Right cardiac atrium (tissue), 5 donors: ENCODE measurements at regions not wholly inside any gene's neighbourhood (a gene's known extent, or its start where the extent isn't known, plus 50 kb on each side); places are given as distances from the start of the nearest gene placed in this dataset.

Source experiments
- ATAC-seq, 2 donors: fragments of 200-7000 bp; cut with Tn5 transposase; one replicate each; pipeline versions ENCODE4 v1.8.0 to v1.9.1; 2020; ENCODE audit warnings: moderate library complexity in 2 of 2, mild to moderate bottlenecking in 1 of 2
- DNase-seq, 3 donors: peaks; one replicate each; pipeline ENCODE4 v3.0.0-alpha.2; 2020
- H3K27ac ChIP-seq: one replicate; pipeline ENCODE4 v1.5.1; 2013; ENCODE audit warnings: mild to moderate bottlenecking, low read length, control low read depth, moderate library complexity
- H3K27me3 ChIP-seq: one replicate; pipeline ENCODE4 v1.6.1; 2013; ENCODE audit not compliant: control insufficient read depth, insufficient read depth
- H3K4me1 ChIP-seq: one replicate; pipeline ENCODE4 v1.6.1; 2013; ENCODE audit warnings: low read length; ENCODE audit not compliant: control insufficient read depth, insufficient read depth
- H3K4me3 ChIP-seq: one replicate; pipeline ENCODE4 v1.5.1; 2013; ENCODE audit warnings: low read length, control low read depth
- H3K9me3 ChIP-seq: one replicate; pipeline ENCODE4 v1.6.1; 2013; ENCODE audit warnings: low read length; ENCODE audit not compliant: control insufficient read depth
- WGBS: extraction: QIAGEN DNeasy Blood & Tissue Kit; methylation state at CpG from one replicate; pipeline ENCODE4 v1.1.7; 2013; 5-methylcytosine and 5-hydroxymethylcytosine counted together
- intact Hi-C, 4 donors: fragments of 100-400 bp; cut with DNase I; formaldehyde crosslinking; loops; one replicate each; pipeline versions ENCODE4 v1.11.0 to v1.14.0; 2022 to 2023
- donor health status: healthy with polysubstance abuse.
- donor health status: DM: no; HTN: yes; CAD: no.
- donor health status: DM: no; HTN: no; CAD: no.
- donor health status: DM: no; HTN: yes; CAD: no; lungs with severe emphysema.
- donor health status: DM: yes; HTN: yes; CAD: no.

DNA sequence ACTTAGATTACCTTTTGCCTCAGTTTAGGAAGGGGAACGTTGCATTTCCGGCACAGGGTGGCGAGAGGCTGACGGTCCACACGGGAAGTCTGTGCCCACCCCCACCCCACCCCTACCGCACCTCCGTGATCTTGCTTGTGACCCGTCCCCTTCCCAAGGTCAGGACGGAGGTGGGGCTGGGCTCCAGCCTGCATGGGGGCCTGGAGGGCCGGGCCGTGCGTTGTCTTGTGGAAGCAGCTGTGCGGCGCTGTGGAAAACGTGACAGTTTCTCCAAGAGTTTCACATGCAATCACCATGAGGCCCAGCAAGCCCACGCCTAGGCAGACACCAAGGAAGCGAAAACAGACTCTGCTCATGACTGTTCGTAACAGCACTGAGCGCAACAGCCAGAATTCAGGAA lies 76.8 kb upstream of the HDAC4 start:
- intact Hi-C loops, result no loop called here
- Histone ChIP-seq H3K4me1 (no peaks in the 10 kb centered on the region), H3K9me3 (no peaks in the 10 kb centered on the region), H3K4me3 (no peak overlapping the region), H3K27me3 (no peaks in the 10 kb centered on the region), H3K27ac (no peak overlapping the region)
- 88% methylated on average over 19 of the region's 19 CpGs for WGBS
- ATAC-seq (no peak), DNase-seq (peak in 1 of 3 donors; percentile 15)

DNA sequence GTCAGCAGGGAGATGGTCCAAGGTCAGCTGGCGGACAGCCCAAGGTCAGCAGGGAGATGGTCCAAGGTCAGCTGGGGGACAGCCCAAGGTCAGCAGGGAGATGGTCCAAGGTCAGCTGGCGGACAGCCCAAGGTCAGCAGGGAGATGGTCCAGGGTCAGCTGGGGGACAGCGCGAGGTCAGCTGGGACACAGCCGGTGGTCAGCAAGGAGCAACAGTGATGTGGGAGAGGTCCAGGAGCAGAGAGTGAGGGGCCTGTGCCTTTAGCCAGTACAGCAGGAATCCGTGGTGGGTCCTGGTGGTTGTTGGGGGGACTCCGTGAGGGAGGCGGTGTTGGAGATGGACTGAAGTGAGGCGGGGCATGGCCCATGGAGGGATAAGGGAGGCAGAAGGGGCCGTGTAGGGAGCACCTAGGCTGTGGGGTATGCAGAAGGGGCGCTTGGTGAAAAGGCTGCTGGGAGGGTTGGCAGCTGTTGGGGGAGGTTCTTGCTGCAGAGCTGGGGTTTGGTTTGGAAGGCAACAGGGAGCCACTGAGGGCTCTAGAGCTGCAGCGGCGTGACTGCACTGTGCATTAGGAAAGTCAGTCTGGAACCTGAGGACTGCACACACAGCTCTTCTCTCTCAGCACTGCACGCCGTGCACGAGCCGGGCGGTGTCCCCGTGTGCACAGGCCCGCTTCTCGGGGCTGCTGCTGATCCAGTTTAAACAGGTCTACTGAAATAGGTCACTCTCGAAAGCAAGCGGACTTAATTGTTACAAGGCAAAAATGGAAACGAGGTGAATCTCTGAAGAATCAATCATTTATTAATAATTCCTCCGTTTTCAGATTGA lies 76.2 kb upstream of the HDAC4 start:
- Histone ChIP-seq H3K9me3 (no peaks in the 10 kb centered on the region), H3K4me3 (no peak overlapping the region), H3K4me1 (no peaks in the 10 kb centered on the region), H3K27me3 (no peaks in the 10 kb centered on the region), H3K27ac (no peak overlapping the region)
- WGBS, result 93% methylated on average over 25 of the region's 25 CpGs
- ATAC-seq (no peak), DNase-seq (peak in 1 of 3 donors; percentile 26)
- intact Hi-C loops, result no loop called here

DNA sequence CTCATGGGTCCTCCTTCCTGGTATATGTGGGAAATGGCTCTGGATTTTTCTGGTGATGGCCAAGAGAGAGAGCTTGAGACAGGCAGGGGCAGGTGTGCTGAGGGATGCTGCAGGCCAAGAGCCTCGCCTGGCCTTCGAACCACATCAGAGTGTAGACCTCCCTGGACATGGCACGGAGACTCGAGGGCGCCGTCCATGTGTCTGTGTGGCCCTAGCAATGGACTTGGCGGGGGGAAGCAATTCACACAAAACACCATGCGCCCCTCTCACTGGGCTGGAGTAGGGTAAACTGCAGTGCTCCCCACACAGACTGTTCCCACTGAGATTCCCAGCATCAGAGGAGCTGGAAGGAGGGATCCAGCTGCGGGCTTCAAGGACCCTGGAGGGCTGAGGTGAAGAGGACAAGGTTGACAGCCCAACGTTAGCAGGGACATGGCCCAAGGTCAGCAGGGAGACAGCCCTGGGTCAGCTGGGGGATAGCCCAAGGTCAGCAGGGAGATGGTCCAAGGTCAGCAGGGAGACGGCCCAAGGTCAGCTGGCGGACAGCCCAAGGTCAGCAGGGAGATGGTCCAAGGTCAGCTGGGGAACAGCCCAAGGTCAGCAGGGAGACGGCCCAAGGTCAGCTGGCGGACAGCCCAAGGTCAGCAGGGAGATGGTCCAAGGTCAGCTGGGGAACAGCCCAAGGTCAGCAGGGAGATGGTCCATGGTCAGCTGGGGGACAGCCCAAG lies 75.4 kb upstream of the HDAC4 start:
- H3K27ac ChIP-seq, result no peak overlapping the region
- H3K4me3 ChIP-seq, result no peak overlapping the region
- peak in 1 of 3 donors; percentile 26 for DNase-seq
- no peaks in the 10 kb centered on the region for H3K4me1 ChIP-seq
- H3K27me3 ChIP-seq, result no peaks in the 10 kb centered on the region
- H3K9me3 ChIP-seq, result no peaks in the 10 kb centered on the region
- ATAC-seq, result no peak
- 83% methylated on average over 14 of the region's 14 CpGs for WGBS
- intact Hi-C loops, result no loop called here

DNA sequence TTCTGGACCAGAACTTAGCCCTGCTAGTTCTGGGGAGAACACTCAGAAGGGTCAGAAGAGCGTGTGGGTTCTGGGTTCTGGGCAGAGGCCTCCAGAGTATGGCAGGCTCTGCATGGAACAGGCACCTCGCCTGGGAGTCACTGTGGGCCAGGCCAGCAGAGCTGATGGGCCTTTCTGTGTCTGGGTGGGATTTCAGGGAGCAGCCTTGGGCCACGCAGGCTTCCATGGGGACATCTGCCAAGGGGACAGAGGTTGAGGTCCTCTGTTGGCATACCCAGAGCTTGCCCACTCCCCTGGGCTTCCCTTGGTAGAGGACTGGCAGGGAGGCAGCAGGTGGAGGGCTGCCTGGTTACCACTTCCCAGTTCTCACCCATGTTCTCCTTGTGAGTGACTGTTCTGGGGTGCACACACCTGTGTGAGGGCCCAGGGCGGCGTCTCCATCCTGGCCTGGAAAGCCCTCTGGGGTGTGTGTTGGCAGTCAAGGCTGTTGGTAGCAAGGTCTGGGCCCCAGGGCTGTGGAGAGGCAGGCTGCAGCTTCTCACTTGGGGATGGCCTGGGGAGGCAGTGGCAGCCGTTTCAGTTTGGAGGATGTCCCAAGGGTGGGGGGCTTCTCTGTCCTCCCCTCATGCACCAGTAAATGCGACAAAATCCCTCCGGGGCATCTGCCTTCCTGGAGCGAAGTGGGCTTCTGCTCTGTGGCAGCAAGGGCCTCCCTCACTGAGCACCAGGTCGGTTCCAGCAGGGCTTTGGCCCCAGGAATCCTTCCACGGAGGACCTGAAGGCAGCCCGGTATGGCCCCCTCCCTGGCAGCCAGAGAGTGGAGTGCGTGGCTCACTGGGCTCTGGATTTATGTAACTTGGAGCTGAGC lies 74.6 kb upstream of the HDAC4 start:
- WGBS, result 84% methylated on average over 13 of the region's 13 CpGs
- Histone ChIP-seq H3K4me1 (no peaks in the 10 kb centered on the region), H3K27me3 (no peaks in the 10 kb centered on the region), H3K9me3 (no peaks in the 10 kb centered on the region), H3K4me3 (no peak overlapping the region), H3K27ac (no peak overlapping the region)
- peak in 1 of 3 donors; percentile 28 for DNase-seq
- intact Hi-C loops, result no loop called here
- no peak for ATAC-seq

DNA sequence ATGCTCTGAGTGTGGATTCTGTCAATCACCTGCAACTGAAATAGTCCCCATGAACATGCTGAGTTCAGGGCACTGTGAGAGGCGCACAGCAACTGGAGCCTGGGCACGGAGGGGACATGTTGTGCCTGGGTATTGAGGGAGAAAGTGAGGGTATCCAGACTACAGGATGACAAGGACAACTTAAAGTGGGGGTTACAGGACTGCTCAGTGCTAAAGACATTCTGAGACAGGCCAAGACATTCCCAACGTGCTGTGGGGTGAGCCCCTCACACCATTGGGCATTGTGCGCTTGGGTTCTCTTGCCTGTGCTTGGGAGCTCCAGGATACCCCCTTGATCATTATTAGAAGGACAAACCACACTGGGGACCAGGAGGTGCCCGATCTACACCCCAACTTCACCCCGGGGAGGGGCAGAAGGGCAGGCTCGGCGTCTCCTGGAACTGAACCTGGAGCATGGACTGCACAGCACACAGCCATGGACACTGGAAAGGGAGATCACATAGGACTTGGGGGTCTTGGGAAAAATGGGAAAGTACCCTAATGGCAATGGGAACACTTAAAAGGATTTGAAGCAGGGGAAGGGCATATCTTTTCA lies 72.5 kb upstream of the HDAC4 start:
- H3K4me3 ChIP-seq, result no peak overlapping the region
- no peak overlapping the region for H3K27ac ChIP-seq
- ATAC-seq, result no peak
- no peaks in the 10 kb centered on the region for H3K9me3 ChIP-seq
- intact Hi-C loops, result no loop called here
- H3K27me3 ChIP-seq, result no peaks in the 10 kb centered on the region
- no peaks in the 10 kb centered on the region for H3K4me1 ChIP-seq
- no peak for DNase-seq
- WGBS, result 90% methylated on average over 8 of the region's 8 CpGs

DNA sequence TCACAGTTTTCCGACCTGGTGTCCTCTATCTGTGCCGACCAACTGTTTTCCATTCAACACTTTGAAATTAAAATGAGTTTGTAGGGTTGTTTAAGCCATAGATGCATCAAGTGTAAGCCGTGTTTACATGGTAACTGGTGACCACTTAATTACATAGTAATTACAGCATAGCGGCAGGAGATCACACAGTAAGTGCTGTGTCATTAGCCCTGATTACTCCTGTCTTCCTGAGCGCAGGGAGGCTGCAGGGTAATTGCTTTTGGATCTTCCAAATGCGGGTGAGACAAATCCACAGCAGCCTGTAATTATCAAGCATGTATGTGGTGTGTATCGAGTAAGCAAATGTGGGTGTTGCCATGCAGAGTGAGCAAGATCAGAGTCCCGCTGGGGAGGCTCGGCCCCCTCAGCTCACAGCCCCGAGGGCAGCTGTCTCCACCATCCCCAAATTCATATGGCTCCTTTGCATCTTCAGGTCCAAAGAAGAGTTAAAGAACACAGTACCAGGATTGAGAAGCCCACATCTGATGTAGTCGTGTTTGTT lies 71.5 kb upstream of the HDAC4 start:
- ATAC-seq (no peak), DNase-seq (no peak)
- no peak overlapping the region for H3K4me3 ChIP-seq
- WGBS, result 66% methylated on average over 11 of the region's 11 CpGs
- no peaks in the 10 kb centered on the region for H3K27me3 ChIP-seq
- intact Hi-C loops, result no loop called here
- H3K9me3 ChIP-seq, result no peaks in the 10 kb centered on the region
- H3K4me1 ChIP-seq, result no peaks in the 10 kb centered on the region
- H3K27ac ChIP-seq, result no peak overlapping the region

DNA sequence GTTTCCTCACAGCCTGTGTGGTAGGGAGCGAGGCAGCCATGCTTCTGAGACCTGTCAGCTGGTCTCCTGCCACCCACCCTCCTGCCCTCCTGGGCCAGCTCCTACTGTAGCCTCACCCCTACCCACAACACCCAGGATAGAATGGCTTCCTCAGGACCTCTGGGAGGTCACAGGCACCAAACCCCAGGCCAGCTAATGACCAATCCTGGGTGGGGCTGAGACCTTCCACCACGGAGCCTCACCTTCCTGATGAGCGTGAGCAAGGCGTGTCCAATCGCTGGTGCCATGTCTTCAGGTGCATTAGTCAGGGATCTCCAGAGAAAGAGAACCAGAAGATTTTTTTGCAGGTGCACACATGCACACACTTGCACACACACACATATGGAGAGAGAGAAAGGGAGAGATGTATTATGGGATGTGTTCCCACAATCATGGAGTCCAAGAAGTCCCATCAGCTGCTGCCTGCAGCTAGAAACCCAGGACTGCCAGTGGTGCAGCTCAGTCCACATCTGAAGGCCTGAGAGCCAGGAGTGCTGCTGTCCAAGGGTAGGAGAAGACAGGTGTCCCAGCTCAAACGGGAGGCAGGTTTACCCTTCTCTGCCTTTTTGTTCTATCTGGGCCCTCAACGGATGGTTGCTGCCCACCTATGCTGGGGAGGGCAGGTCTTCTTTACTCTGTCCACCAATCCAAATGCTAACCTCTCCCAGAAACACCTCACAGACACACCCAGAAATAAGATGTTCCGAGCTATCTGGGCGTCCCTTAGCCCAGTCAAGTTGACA lies 70.4 kb upstream of the HDAC4 start:
- DNase-seq, result peak in 1 of 3 donors; percentile 33
- intact Hi-C loops, result no loop called here

DNA sequence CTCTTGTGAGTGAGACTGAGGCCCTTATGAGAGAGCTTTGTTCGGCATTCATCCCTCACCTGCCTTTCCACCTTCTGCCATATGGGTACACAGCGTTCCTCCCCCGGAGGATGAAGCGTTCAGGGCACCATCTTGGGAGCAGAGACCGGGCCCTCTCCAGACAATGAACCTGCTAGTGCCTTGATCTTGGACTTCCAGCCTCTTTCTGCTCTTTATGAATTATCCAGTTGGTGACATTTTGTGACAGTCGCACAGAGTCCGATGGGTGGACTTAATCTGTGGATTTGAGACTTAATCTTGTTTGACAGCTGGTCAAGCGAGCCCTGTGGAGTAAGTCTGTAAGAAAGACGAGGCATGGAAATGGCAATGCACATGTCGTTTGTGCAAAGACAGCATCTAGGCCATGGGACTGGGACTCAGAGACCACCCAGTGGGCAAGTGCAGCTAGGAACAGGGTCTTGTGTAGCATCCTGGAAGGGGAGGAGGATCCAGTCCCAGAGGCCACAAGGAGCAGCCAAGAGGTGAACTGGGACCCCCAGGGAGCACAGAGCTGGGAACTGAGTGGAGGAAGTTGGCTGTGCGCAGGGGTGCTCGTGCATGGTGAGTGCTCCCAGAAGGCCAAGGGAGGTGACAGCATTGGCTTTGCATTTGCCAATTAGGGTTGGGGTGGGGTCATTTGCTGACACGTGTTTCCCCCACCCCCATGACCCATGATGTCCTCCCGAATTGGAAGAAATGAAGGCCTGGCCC lies 69.5 kb upstream of the HDAC4 start:
- no peaks in the 10 kb centered on the region for H3K9me3 ChIP-seq
- H3K27ac ChIP-seq, result no peak overlapping the region
- ATAC-seq (no peak), DNase-seq (peak in 1 of 3 donors; percentile 4)
- intact Hi-C loops, result no loop called here
- WGBS, result 88% methylated on average over 14 of the region's 14 CpGs
- no peak overlapping the region for H3K4me3 ChIP-seq
- H3K27me3 ChIP-seq, result no peaks in the 10 kb centered on the region
- no peaks in the 10 kb centered on the region for H3K4me1 ChIP-seq

More for the DNA sequence above, 70.4 kb upstream of the HDAC4 start:
- no peak overlapping the region for H3K4me3 ChIP-seq
- WGBS, result 89% methylated on average over 9 of the region's 9 CpGs
- no peak overlapping the region for H3K27ac ChIP-seq
- no peaks in the 10 kb centered on the region for H3K9me3 ChIP-seq
- no peaks in the 10 kb centered on the region for H3K4me1 ChIP-seq
- no peaks in the 10 kb centered on the region for H3K27me3 ChIP-seq
- no peak for ATAC-seq

DNA sequence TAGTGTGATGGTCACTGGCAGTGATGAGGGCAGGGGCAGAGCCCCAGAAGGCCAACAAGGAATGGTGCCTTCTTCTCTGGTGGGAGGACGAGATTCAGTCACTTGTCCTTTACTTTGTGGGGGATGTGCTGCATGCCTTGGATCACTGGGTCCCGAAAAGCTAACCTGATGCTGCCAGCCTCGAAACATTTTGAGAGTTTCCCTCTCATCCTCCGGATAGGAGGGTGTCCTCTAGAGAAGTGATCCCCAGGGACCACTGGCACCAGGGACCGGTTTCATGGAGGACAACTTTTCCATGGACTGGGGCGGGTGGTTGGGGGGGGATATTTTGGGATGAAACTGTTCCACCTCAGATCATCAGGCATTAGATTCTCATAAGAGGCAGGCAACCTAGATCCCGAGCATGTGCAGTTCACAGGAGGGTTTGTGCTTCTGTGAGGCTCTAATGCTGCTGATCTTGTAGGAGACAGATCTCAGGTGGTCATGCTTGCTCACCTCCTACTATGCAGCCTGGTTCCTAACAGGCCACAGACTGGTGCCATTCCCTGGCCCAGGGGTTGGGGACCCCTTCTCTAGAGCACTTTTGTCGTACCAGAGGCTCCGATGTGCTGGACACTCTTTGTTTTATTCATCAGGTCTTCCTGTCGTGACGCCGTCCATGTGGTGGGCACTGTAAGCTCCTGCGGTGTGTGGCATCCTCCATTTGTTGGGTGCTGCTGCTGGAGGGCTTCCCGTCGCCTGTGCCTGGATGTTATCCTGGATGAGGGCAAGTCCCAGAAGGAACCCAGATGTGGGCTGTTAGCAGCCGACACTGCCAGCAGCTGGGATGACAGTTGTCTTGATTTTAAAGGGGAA lies 68.5 kb upstream of the HDAC4 start:
- H3K27me3 ChIP-seq, result no peaks in the 10 kb centered on the region
- no peaks in the 10 kb centered on the region for H3K9me3 ChIP-seq
- intact Hi-C loops, result no loop called here
- WGBS, result 89% methylated on average over 16 of the region's 16 CpGs
- no peak overlapping the region for H3K4me3 ChIP-seq
- H3K27ac ChIP-seq, result no peak overlapping the region
- ATAC-seq, result no peak
- DNase-seq, result no peak
- H3K4me1 ChIP-seq, result no peaks in the 10 kb centered on the region
